ENCODE measurements at regions not wholly inside any gene's neighbourhood (a gene's known extent, or its start where the extent isn't known, plus 50 kb on each side); places are given as distances from the start of the nearest gene placed in this dataset. TPM values are rescaled to one million over a fixed set of nuclear protein-coding genes. Genes with fewer than 3 reads are reported as not detected.

DNA sequence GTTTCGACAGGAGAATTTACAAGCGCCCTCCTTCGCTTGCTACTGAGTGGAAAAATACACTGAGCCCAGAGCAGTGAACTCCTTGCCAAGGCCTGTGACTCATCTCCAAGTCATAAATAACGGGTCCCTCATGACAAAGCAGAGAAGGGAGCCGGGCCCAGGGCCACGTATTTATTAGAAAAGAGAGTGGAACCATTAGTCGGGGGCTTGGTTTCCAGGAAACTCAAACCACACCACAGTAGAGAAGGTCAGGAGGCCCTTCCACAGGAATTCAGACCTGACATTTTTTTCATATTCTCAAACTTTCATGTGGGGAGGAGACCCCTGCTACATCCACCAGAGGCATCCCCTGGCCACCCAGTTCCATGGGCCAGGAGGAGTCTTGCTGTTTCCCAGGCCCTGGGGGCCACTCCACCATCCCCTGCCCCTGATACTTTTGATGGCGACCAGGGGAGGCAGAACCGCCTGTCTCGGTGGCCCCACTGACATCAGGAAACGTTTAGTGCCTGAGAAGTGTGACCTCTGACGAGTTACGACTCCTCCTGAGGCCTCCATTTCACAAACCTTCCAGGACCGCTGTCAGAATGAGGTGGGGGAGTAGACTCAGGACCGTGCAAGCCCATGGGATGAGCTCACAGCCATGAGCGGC is 289.7 kb downstream of the DYSF start:
- peak overlapping the region; percentile 5 for H3K27ac Mint-ChIP-seq
- no peak for DNase-seq (ENCODE audit: low spot score)
- H2AFZ ChIP-seq (replicated peaks), result no peak overlapping the region

DNA sequence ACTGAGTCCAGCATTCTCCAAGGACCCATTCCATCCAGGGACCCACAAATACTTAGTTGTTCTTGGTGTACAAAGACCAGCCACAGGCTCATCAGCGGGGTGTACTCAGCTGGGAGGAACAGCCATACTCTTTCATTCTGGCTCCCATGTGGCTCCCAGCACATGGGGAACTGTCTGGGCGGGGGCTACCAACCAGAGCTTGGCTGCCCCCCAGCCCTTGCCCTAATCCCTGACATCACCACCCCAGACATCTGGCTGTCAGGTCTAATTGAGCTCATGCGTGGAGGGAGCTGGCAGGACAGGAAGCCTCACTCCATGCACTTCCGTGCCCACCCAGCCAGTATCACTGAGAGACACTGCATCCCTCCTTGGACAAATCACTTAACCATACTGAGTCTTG is 283.6 kb downstream of the DYSF start:
- no peak overlapping the region for H2AFZ ChIP-seq (replicated peaks)
- H3K27ac Mint-ChIP-seq, result no peak overlapping the region
- no peaks in the 10 kb centered on the region for H3K36me3 Mint-ChIP-seq
- H4K20me1 ChIP-seq (ENCODE audit: low read depth), result no peaks in the 10 kb centered on the region
- peaks cover 14% of the 10 kb centered on the region for H3K9me3 Mint-ChIP-seq
- H3K27me3 ChIP-seq, result no peaks in the 10 kb centered on the region
- H3K9me3 ChIP-seq (ENCODE audit: low read depth), result no peaks in the 10 kb centered on the region
- H3K4me2 ChIP-seq, result no peak overlapping the region
- H3K4me3 Mint-ChIP-seq, result no peak overlapping the region
- H3K4me1 ChIP-seq, result no peaks in the 10 kb centered on the region
- no peak overlapping the region for H3K9ac ChIP-seq
- no peak for DNase-seq (ENCODE audit: low spot score)
- peaks cover 2% of the 10 kb centered on the region for H3K27me3 Mint-ChIP-seq (ENCODE audit: insufficient read depth, low read depth)
- H3K27ac ChIP-seq, result no peak overlapping the region
- no peaks in the 10 kb centered on the region for H3K79me2 ChIP-seq (ENCODE audit: low read depth)
- H3K4me3 ChIP-seq, result no peak overlapping the region
- TF ChIP-seq EZH2 (IDR thresholded peaks at IDR 0.05), result no peak
- no peak for TF ChIP-seq EZH2phosphoT487 (IDR thresholded peaks at IDR 0.05)
- TF ChIP-seq, protein P1, sequence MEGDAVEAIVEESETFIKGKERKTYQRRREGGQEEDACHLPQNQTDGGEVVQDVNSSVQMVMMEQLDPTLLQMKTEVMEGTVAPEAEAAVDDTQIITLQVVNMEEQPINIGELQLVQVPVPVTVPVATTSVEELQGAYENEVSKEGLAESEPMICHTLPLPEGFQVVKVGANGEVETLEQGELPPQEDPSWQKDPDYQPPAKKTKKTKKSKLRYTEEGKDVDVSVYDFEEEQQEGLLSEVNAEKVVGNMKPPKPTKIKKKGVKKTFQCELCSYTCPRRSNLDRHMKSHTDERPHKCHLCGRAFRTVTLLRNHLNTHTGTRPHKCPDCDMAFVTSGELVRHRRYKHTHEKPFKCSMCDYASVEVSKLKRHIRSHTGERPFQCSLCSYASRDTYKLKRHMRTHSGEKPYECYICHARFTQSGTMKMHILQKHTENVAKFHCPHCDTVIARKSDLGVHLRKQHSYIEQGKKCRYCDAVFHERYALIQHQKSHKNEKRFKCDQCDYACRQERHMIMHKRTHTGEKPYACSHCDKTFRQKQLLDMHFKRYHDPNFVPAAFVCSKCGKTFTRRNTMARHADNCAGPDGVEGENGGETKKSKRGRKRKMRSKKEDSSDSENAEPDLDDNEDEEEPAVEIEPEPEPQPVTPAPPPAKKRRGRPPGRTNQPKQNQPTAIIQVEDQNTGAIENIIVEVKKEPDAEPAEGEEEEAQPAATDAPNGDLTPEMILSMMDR (IDR thresholded peaks at IDR 0.05), result no peak
- no peaks in the 10 kb centered on the region for H3K4me1 Mint-ChIP-seq
- no peaks in the 10 kb centered on the region for H3K36me3 ChIP-seq
- no peaks in the 10 kb centered on the region for H3F3A ChIP-seq (ENCODE audit: low read depth)

More for the DNA sequence above, 289.7 kb downstream of the DYSF start:
- Histone ChIP-seq H3K4me2 (no peak overlapping the region), H3K4me1 (no peaks in the 10 kb centered on the region), H3K9ac (no peak overlapping the region), H3K4me3 (no peak overlapping the region), H3K36me3 (no peaks in the 10 kb centered on the region), H3K9me3 (ENCODE audit: low read depth) (no peaks in the 10 kb centered on the region), H3F3A (ENCODE audit: low read depth) (no peaks in the 10 kb centered on the region), H3K79me2 (ENCODE audit: low read depth) (no peaks in the 10 kb centered on the region), H3K27ac (no peak overlapping the region), H3K27me3 (no peaks in the 10 kb centered on the region), H4K20me1 (ENCODE audit: low read depth) (no peaks in the 10 kb centered on the region)
- H3K27me3 Mint-ChIP-seq (ENCODE audit: insufficient read depth, low read depth), result peaks cover 4% of the 10 kb centered on the region
- peaks cover 10% of the 10 kb centered on the region for H3K4me1 Mint-ChIP-seq
- H3K4me3 Mint-ChIP-seq, result no peak overlapping the region
- TF ChIP-seq, protein P1 (IDR thresholded peaks at IDR 0.05), result no peak
- no peak for TF ChIP-seq EZH2 (IDR thresholded peaks at IDR 0.05)
- TF ChIP-seq EZH2phosphoT487 (IDR thresholded peaks at IDR 0.05), result no peak
- H3K9me3 Mint-ChIP-seq, result peaks cover 14% of the 10 kb centered on the region
- H3K36me3 Mint-ChIP-seq, result no peaks in the 10 kb centered on the region

DNA sequence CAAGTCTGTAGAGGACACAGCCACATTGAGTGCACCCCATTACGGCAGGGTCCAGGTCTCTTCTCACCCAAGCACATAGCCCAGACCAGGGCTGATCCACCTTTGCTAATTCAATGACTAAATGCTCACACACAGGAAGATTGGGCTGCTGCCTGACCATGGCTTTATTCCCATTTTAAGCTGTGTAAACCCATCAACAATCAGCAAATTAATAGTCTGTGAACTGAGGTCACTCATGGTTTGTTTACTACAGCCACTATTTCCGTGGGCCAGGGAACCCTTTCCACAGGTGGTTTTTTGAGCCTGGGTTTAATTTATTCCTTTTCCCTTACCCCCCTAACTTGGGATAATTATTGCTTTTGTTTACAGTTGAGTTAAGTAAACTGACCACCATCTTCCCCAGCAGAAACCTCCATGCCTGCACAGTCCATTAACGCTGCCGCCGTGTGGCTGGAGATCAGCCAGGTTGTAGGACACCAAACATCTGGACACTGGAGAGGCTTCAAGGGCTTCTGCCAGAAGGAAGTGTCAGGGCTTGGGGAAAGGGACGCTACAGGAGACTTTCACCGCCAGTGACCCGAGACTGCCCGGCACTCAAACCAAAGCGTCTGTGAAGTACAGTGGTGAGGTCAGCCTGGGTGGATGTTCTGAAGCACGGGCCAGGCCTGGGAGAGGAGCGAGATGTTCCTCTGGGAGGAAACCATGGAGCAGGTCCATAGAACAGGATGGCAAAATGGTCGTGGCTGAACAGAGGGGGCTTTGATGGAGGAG is 282.9 kb downstream of the DYSF start:
- Histone ChIP-seq H4K20me1 (ENCODE audit: low read depth) (no peaks in the 10 kb centered on the region), H3K27me3 (no peaks in the 10 kb centered on the region), H3F3A (ENCODE audit: low read depth) (no peaks in the 10 kb centered on the region), H2AFZ (replicated peaks) (no peak overlapping the region), H3K36me3 (no peaks in the 10 kb centered on the region), H3K9ac (no peak overlapping the region), H3K4me1 (no peaks in the 10 kb centered on the region), H3K79me2 (ENCODE audit: low read depth) (no peaks in the 10 kb centered on the region), H3K9me3 (ENCODE audit: low read depth) (no peaks in the 10 kb centered on the region), H3K4me3 (no peak overlapping the region), H3K27ac (no peak overlapping the region), H3K4me2 (no peak overlapping the region)
- Mint-ChIP-seq H3K27ac (no peak overlapping the region), H3K4me3 (no peak overlapping the region), H3K36me3 (no peaks in the 10 kb centered on the region), H3K4me1 (no peaks in the 10 kb centered on the region), H3K27me3 (ENCODE audit: insufficient read depth, low read depth) (peaks cover 4% of the 10 kb centered on the region), H3K9me3 (peaks cover 14% of the 10 kb centered on the region)
- DNase-seq (ENCODE audit: low spot score), result no peak
- TF ChIP-seq EZH2phosphoT487 (IDR thresholded peaks at IDR 0.05) (no peak), EZH2 (IDR thresholded peaks at IDR 0.05) (no peak)
- TF ChIP-seq, protein P1 (IDR thresholded peaks at IDR 0.05), result no peak

Small RNAs in the stretch of these regions (small RNA-seq; reads per million reads assigned to genes)
- not detected for gene RPS20P10

Data from neural progenitor cell (in vitro differentiated cells).